IMR-90 (cell line): ENCODE measurements at regions not wholly inside any gene's neighbourhood (a gene's known extent, or its start where the extent isn't known, plus 50 kb on each side); places are given as distances from the start of the nearest gene placed in this dataset.

ENCODE experiments used
- BHLHE40 ChIP-seq: fragments of 150-350 bp; IDR thresholded peaks from 2 replicates; pipeline ENCODE4 v1.6.1; 2016; ENCODE audit warnings: mild to moderate bottlenecking, low read depth, low read length
- FOS ChIP-seq: fragments of 150-350 bp; IDR thresholded peaks from 2 replicates; pipeline ENCODE4 v1.6.1; 2016; ENCODE audit warnings: low read depth, low read length
- RFX5 ChIP-seq: IDR thresholded peaks from 2 replicates; pipeline ENCODE4 v1.8.0; 2012; ENCODE audit warnings: low read depth, mild to moderate bottlenecking, low read length, moderate library complexity
- TF ChIP-seq, protein P1 (sequence below): conservative IDR thresholded peaks from 2 replicates; pipeline ENCODE4 v1.5.1; 2012; ENCODE audit warnings: mild to moderate bottlenecking, low read depth, low read length, improper control_type of control experiment
- TF ChIP-seq, protein P2 (sequence below): fragments of 150-350 bp; IDR thresholded peaks from 2 replicates; pipeline ENCODE4 v1.6.1; 2017; ENCODE audit warnings: mild to moderate bottlenecking, antibody characterized with exemption, low read length, low read depth

DNA sequence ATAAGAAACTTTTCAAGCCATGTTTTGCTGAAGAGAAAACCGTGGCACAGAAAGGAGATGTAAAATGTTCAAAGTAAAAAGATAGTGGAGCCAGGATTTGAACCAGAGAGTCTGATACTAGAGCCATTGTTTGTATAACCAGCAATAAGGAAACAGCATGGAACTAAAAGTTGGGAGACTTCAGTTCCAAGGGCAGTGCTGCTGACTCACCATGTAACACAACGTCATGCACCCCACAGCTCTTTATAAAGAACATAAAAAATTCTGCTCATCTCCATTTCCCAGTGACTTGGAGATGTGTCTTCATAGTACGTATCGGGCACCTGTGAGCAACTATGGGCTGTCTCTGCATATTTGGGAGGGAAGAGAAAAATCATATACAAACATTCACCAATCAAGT, 353.0 kb upstream of the PIK3C3 start:
- TF ChIP-seq, protein P1, sequence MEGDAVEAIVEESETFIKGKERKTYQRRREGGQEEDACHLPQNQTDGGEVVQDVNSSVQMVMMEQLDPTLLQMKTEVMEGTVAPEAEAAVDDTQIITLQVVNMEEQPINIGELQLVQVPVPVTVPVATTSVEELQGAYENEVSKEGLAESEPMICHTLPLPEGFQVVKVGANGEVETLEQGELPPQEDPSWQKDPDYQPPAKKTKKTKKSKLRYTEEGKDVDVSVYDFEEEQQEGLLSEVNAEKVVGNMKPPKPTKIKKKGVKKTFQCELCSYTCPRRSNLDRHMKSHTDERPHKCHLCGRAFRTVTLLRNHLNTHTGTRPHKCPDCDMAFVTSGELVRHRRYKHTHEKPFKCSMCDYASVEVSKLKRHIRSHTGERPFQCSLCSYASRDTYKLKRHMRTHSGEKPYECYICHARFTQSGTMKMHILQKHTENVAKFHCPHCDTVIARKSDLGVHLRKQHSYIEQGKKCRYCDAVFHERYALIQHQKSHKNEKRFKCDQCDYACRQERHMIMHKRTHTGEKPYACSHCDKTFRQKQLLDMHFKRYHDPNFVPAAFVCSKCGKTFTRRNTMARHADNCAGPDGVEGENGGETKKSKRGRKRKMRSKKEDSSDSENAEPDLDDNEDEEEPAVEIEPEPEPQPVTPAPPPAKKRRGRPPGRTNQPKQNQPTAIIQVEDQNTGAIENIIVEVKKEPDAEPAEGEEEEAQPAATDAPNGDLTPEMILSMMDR, result no peak
- TF ChIP-seq, protein P2, sequence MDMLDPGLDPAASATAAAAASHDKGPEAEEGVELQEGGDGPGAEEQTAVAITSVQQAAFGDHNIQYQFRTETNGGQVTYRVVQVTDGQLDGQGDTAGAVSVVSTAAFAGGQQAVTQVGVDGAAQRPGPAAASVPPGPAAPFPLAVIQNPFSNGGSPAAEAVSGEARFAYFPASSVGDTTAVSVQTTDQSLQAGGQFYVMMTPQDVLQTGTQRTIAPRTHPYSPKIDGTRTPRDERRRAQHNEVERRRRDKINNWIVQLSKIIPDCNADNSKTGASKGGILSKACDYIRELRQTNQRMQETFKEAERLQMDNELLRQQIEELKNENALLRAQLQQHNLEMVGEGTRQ, result no peak
- TF ChIP-seq BHLHE40, result no peak
- TF ChIP-seq RFX5, result no peak
- TF ChIP-seq FOS, result no peak
